ENCODE measurements at regions not wholly inside any gene's neighbourhood (a gene's known extent, or its start where the extent isn't known, plus 50 kb on each side); places are given as distances from the start of the nearest gene placed in this dataset.
"Not testable (repeated sequence)": the region's sequence is repeated elsewhere in the genome, so short reads cannot be mapped to it uniquely, and the experiment has no call there.

DNA sequence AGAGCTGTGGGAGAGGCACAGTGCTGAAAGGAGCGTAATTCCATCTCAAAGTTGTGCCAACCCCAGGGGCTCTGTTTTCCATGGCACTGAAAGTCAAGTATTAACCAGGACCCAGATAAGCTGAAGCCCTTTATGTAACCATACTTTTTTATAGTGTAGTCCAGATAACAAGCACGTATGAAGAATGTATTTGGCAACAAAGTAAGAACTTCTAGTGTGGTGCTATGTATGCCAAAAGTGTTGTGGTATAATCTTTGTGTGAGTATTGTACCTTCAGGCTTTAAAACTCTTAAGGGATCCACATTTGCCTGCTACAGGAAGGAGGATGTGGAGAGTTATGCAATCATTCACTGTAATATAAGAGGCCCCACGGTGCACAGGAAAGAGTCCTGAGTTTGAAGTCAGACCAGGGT lies 129.4 kb downstream of the IBTK start:
- H3K27ac Mint-ChIP-seq, result no peak overlapping the region

DNA sequence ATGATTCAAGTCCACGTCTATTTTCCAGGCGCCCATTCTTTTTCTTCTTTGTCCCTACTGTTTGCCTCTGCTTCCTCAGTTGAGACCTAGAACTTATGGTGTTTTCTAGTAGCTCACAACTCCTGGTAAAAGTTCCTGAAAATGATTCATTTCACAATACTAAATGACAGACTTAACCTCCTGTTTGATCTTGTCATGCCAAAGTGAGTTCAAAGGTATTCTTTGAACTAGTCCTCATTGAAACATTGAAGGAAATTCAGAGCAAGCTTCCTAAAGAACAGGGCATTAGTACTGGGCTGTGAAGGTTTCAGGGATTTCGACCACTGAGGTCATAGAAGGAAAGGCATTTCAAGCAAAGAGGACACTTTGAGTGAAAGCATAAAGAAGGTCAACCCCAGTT lies 132.8 kb downstream of the IBTK start:
- Mint-ChIP-seq H3K27me3 (ENCODE audit: low read depth) (no peaks in the 10 kb centered on the region), H3K9me3 (no peaks in the 10 kb centered on the region), H3K27ac (no peak overlapping the region), H3K4me3 (no peak overlapping the region), H3K36me3 (ENCODE audit: insufficient read depth in 2 of 2) (no peaks in the 10 kb centered on the region), H3K4me1 (ENCODE audit: low read depth) (no peaks in the 10 kb centered on the region)
- no peak for DNase-seq
- no peak for ATAC-seq (replicated peaks in 1 of 2)

More for the DNA sequence above, 129.4 kb downstream of the IBTK start:
- no peaks in the 10 kb centered on the region for H3K4me1 Mint-ChIP-seq (ENCODE audit: low read depth)
- no peaks in the 10 kb centered on the region for H3K27me3 Mint-ChIP-seq (ENCODE audit: low read depth)
- H3K4me3 Mint-ChIP-seq, result no peak overlapping the region
- no peaks in the 10 kb centered on the region for H3K36me3 Mint-ChIP-seq (ENCODE audit: insufficient read depth in 2 of 2)
- H3K9me3 Mint-ChIP-seq, result no peaks in the 10 kb centered on the region
- DNase-seq (no peak), ATAC-seq (replicated peaks in 1 of 2) (no peak)

DNA sequence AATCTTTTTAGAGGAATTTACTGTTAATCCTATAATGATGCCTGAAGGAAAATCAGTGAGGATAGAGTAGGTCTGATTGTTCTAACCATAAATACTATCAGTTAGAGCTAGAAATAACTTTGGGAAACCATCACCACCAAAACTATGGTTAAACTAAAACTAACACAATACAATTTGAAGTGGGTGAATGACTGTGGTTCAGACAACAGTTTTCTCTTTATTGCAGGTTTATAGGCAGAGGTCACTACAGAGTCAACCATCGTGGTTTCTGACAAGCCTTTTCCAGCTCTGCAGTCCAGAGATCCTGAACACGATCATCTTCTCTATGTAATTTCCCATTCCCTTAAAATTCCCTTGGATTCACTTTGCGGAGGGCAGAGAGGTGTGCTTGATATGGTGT lies 134.3 kb downstream of the IBTK start:
- ATAC-seq (replicated peaks in 1 of 2) (no peak), DNase-seq (no peak)
- Mint-ChIP-seq H3K27me3 (ENCODE audit: low read depth) (no peaks in the 10 kb centered on the region), H3K4me3 (no peak overlapping the region), H3K27ac (no peak overlapping the region), H3K36me3 (ENCODE audit: insufficient read depth in 2 of 2) (no peaks in the 10 kb centered on the region), H3K9me3 (peaks cover 6 to 10% of the 10 kb centered on the region in 2 donors), H3K4me1 (ENCODE audit: low read depth) (no peaks in the 10 kb centered on the region)

DNA sequence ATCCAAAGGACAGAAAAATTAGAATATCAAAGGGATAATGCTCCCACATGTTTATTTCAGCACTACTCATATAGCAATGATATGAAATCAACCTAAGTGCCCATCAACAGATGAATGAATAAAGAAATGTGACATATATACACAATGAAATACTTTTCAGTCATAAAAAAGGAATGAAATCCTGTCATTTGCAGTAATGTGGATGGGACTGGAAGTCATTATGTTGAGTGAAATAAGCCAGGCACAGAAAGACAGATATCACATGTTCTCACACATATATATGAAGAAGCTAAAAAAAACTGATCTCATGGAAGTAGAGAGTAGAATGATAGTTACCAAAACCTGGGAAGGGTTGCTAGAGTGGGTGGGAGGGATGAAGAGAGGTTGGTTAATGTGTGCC lies 135.7 kb downstream of the IBTK start:
- no peaks in the 10 kb centered on the region for H3K36me3 Mint-ChIP-seq (ENCODE audit: insufficient read depth in 2 of 2)
- no peaks in the 10 kb centered on the region for H3K27me3 Mint-ChIP-seq (ENCODE audit: low read depth)
- DNase-seq (no peak), ATAC-seq (replicated peaks in 1 of 2) (no peak)
- no peak overlapping the region for H3K4me3 Mint-ChIP-seq
- no peak overlapping the region for H3K27ac Mint-ChIP-seq
- peaks cover 7 to 10% of the 10 kb centered on the region in 2 donors for H3K9me3 Mint-ChIP-seq
- H3K4me1 Mint-ChIP-seq (ENCODE audit: low read depth), result no peaks in the 10 kb centered on the region

- peaks cover 7 to 10% of the 10 kb centered on the region in 2 donors for H3K9me3 Mint-ChIP-seq
- no peaks in the 10 kb centered on the region for H3K36me3 Mint-ChIP-seq (ENCODE audit: insufficient read depth in 2 of 2)
- no peak overlapping the region for H3K27ac Mint-ChIP-seq
- DNase-seq (no peak), ATAC-seq (replicated peaks in 1 of 2) (no peak)
- H3K27me3 Mint-ChIP-seq (ENCODE audit: low read depth), result no peaks in the 10 kb centered on the region
- H3K4me3 Mint-ChIP-seq, result no peak overlapping the region
- no peaks in the 10 kb centered on the region for H3K4me1 Mint-ChIP-seq (ENCODE audit: low read depth)
Observed at GRCh38 chr6:82111114-82111513, 136.4 kb downstream of the IBTK start.

- DNase-seq; H3K4me3 Mint-ChIP-seq; H3K36me3 Mint-ChIP-seq (ENCODE audit: insufficient read depth in 2 of 2); H3K4me1 Mint-ChIP-seq (ENCODE audit: low read depth); ATAC-seq (replicated peaks in 1 of 2); H3K27me3 Mint-ChIP-seq (ENCODE audit: low read depth); H3K27ac Mint-ChIP-seq; H3K9me3 Mint-ChIP-seq: not testable (repeated sequence)
Observed at GRCh38 chr6:82103171-82103570, 144.4 kb downstream of the IBTK start.

- not testable (repeated sequence) for ATAC-seq (replicated peaks in 1 of 2); DNase-seq; H3K4me1 Mint-ChIP-seq (ENCODE audit: low read depth)
Observed at GRCh38 chr6:82101374-82102114, 146.0 kb downstream of the IBTK start.

GRCh38 chr6:82100763-82101162 lies 146.8 kb downstream of the IBTK start:
- H3K27me3 Mint-ChIP-seq (ENCODE audit: low read depth); DNase-seq; H3K4me1 Mint-ChIP-seq (ENCODE audit: low read depth); H3K9me3 Mint-ChIP-seq; H3K36me3 Mint-ChIP-seq (ENCODE audit: insufficient read depth in 2 of 2); ATAC-seq (replicated peaks in 1 of 2); H3K27ac Mint-ChIP-seq; H3K4me3 Mint-ChIP-seq: not testable (repeated sequence)

More at GRCh38 chr6:82101374-82102114, 146.0 kb downstream of the IBTK start:
- not testable (repeated sequence) for H3K27me3 Mint-ChIP-seq (ENCODE audit: low read depth); H3K27ac Mint-ChIP-seq; H3K4me3 Mint-ChIP-seq; H3K36me3 Mint-ChIP-seq (ENCODE audit: insufficient read depth in 2 of 2); H3K9me3 Mint-ChIP-seq

- Mint-ChIP-seq H3K27ac (no peak overlapping the region), H3K4me1 (ENCODE audit: low read depth) (no peaks in the 10 kb centered on the region), H3K27me3 (ENCODE audit: low read depth) (peaks cover 7% of the 10 kb centered on the region), H3K36me3 (ENCODE audit: insufficient read depth in 2 of 2) (no peaks in the 10 kb centered on the region), H3K4me3 (no peak overlapping the region), H3K9me3 (peaks cover 0 to 5% of the 10 kb centered on the region in 2 donors)
- ATAC-seq (replicated peaks in 1 of 2) (no peak), DNase-seq (no peak)
Observed at GRCh38 chr6:82097676-82098075, 149.9 kb downstream of the IBTK start.

- H3K27ac Mint-ChIP-seq, result no peak overlapping the region
- H3K4me3 Mint-ChIP-seq, result no peak overlapping the region
Observed at GRCh38 chr6:82095091-82095490, 152.5 kb downstream of the IBTK start.

DNA sequence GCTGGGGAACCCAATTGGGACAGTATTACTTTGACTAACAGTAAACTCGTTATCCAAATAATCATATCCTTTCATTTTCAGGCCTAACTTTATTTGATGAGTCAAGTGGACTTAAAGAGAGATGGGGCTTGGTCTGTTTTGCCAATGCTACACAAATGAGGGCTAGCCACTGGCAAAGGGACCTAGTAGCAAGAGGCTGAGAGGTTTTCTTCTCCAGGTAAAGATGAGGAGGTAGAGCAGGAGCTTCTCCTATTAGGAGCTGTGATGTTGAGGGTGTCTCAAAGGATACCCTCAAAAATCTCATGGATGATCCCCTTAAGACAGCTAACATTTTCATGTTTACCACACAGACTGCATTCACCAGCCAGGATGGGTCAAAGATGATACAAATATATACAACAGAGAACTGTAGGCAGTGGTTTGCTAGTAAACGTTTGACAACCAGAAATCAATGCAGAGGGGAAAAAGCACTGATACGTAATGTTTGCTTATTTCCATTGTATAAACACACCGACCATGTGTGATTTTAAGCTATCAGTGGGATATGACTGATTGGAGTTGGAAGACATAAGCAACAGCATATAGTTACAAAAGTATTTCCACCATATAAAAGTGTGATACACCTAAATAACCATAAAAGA lies 153.3 kb downstream of the IBTK start:
- Mint-ChIP-seq H3K36me3 (ENCODE audit: insufficient read depth in 2 of 2) (no peaks in the 10 kb centered on the region), H3K27me3 (ENCODE audit: low read depth) (peaks cover 7% of the 10 kb centered on the region), H3K4me3 (no peak overlapping the region), H3K4me1 (ENCODE audit: low read depth) (no peaks in the 10 kb centered on the region), H3K27ac (no peak overlapping the region), H3K9me3 (peaks cover 0 to 4% of the 10 kb centered on the region in 2 donors)
- ATAC-seq (replicated peaks in 1 of 2), result no peak
- no peak for DNase-seq

More at GRCh38 chr6:82095091-82095490, 152.5 kb downstream of the IBTK start:
- ATAC-seq (replicated peaks in 1 of 2) (no peak), DNase-seq (no peak)
- Mint-ChIP-seq H3K27me3 (ENCODE audit: low read depth) (peaks cover 7% of the 10 kb centered on the region), H3K4me1 (ENCODE audit: low read depth) (no peaks in the 10 kb centered on the region), H3K9me3 (peaks cover 0 to 5% of the 10 kb centered on the region in 2 donors), H3K36me3 (ENCODE audit: insufficient read depth in 2 of 2) (no peaks in the 10 kb centered on the region)

GRCh38 chr6:82088978-82089771 lies 158.4 kb downstream of the IBTK start:
- no peak for ATAC-seq (replicated peaks in 1 of 2)
- H3K27ac Mint-ChIP-seq, result no peak overlapping the region
- H3K36me3 Mint-ChIP-seq (ENCODE audit: insufficient read depth in 2 of 2), result no peaks in the 10 kb centered on the region
- H3K9me3 Mint-ChIP-seq, result peaks cover 0 to 2% of the 10 kb centered on the region in 2 donors
- no peaks in the 10 kb centered on the region for H3K4me1 Mint-ChIP-seq (ENCODE audit: low read depth)
- DNase-seq, result no peak
- H3K4me3 Mint-ChIP-seq, result no peak overlapping the region
- H3K27me3 Mint-ChIP-seq (ENCODE audit: low read depth), result no peaks in the 10 kb centered on the region

DNA sequence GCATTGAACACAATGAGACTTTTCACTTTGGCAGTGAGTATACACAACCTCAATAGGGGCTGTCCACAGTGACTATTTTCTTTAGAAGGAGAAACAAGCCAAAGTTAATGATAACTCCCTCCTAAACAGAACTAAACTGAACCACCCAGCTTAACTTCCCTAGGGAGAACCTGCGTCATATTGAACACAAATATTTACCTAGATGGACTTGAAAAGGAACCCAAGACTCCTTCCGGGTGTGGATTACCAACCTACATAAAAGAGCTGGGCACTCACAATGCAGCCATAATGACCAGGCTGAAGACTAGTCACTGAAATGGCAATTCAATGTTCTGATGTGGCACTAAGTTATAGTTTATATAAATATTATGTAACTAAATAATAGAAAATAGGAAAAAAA lies 160.6 kb downstream of the IBTK start:
- no peaks in the 10 kb centered on the region for H3K9me3 Mint-ChIP-seq
- H3K4me3 Mint-ChIP-seq, result no peak overlapping the region
- H3K27ac Mint-ChIP-seq, result no peak overlapping the region
- no peaks in the 10 kb centered on the region for H3K27me3 Mint-ChIP-seq (ENCODE audit: low read depth)
- DNase-seq, result no peak
- H3K36me3 Mint-ChIP-seq (ENCODE audit: insufficient read depth in 2 of 2), result no peaks in the 10 kb centered on the region
- no peaks in the 10 kb centered on the region for H3K4me1 Mint-ChIP-seq (ENCODE audit: low read depth)
- ATAC-seq (replicated peaks in 1 of 2), result no peak
